WI38 (cell line): ENCODE measurements at regions not wholly inside any gene's neighbourhood (a gene's known extent, or its start where the extent isn't known, plus 50 kb on each side); places are given as distances from the start of the nearest gene placed in this dataset.

Source experiments
- H3K4me3 ChIP-seq: 2 replicates; pipeline ENCODE4 v1.5.1; 2011; ENCODE audit warnings: low read depth, mild to moderate bottlenecking, control low read depth, low read length
- TF ChIP-seq, protein P1 (sequence below): IDR thresholded peaks from 2 replicates; pipeline ENCODE4 v1.5.1; 2012; ENCODE audit warnings: low read depth, mild to moderate bottlenecking, control low read depth, low read length

- TF ChIP-seq, protein P1, sequence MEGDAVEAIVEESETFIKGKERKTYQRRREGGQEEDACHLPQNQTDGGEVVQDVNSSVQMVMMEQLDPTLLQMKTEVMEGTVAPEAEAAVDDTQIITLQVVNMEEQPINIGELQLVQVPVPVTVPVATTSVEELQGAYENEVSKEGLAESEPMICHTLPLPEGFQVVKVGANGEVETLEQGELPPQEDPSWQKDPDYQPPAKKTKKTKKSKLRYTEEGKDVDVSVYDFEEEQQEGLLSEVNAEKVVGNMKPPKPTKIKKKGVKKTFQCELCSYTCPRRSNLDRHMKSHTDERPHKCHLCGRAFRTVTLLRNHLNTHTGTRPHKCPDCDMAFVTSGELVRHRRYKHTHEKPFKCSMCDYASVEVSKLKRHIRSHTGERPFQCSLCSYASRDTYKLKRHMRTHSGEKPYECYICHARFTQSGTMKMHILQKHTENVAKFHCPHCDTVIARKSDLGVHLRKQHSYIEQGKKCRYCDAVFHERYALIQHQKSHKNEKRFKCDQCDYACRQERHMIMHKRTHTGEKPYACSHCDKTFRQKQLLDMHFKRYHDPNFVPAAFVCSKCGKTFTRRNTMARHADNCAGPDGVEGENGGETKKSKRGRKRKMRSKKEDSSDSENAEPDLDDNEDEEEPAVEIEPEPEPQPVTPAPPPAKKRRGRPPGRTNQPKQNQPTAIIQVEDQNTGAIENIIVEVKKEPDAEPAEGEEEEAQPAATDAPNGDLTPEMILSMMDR = no peak
- no peak overlapping the region for H3K4me3 ChIP-seq
These were observed 1356.8 kb upstream of the CRIM1 start for GRCh38 chr2:34998741-34999140.

DNA sequence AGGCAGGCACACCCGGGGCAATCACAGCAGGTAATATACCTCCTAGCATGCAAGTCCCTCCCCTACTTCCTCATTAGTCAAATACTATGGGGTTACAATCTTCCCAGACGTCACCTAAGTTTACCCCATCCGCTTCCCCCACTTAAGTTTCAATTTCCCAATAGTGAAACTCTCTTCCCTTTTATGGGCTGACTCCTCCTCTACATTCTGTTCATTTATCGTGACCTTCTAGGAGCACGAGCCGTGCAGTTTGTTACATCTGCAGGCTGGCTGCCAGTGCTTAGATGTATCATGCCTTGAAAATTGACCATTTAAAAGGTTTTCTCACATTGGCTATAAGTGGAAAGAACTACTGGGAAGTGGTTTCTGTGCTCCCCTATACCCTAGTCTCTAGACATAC, 1357.8 kb upstream of the CRIM1 start:
- TF ChIP-seq, protein P1 = no peak
- no peak overlapping the region for H3K4me3 ChIP-seq

- TF ChIP-seq, protein P1 = no peak
- no peak overlapping the region for H3K4me3 ChIP-seq
These were observed 1360.4 kb upstream of the CRIM1 start for GRCh38 chr2:34995196-34995595.

- TF ChIP-seq, protein P1 = no peak
- no peak overlapping the region for H3K4me3 ChIP-seq
These were observed 1363.9 kb upstream of the CRIM1 start for GRCh38 chr2:34991508-34992274.

GRCh38 chr2:34985474-34985873, 1370.1 kb upstream of the CRIM1 start:
- TF ChIP-seq, protein P1 = no peak
- no peak overlapping the region for H3K4me3 ChIP-seq

DNA sequence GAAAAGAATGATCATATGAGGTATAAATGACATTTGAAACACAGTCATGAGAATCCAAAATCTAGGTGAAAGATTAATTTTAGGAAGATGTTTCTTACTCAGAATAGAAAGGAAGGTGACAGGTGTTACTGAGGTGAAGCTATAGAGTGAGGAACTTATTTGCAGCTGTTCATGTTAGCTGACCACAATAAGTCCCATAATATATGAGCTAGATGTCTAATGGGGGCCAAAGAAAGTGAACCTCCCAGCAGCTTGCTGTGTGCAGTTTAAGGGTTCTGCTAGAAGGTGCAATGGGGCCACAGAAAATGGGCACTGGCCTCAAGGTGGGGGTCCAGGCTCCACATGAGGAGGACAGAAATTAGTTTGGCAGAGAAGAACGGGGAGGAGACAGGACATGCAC, 1374.9 kb upstream of the CRIM1 start:
- no peak overlapping the region for H3K4me3 ChIP-seq
- TF ChIP-seq, protein P1 = no peak

- TF ChIP-seq, protein P1 = no peak
- no peak overlapping the region for H3K4me3 ChIP-seq
These were observed 1376.4 kb upstream of the CRIM1 start for GRCh38 chr2:34979148-34979547.
